K562 (cell line): ENCODE measurements at regions not wholly inside any gene's neighbourhood (a gene's known extent, or its start where the extent isn't known, plus 50 kb on each side); places are given as distances from the start of the nearest gene placed in this dataset.

Experiments
- ATAC-seq: fragments of 200-7000 bp; cut with Tn5 transposase; 3 replicates; pipeline ENCODE4 v1.9.1; 2020; ENCODE audit warnings: moderate library complexity
- BruUV-seq: library from RNA; stranded (reverse); fragments of 400-500 nt; replicated peaks from 2 replicates; lab custom pipeline; 2021; lab: Mats Ljungman, UMichigan
- CTCF ChIA-PET: fragments of 300-600 bp; formaldehyde crosslinking; extraction: SDS; loops from one replicate; lab custom pipeline; 2021; ENCODE audit warnings: low intra/inter-chr PET ratio; lab: Yijun Ruan, JAX
- POLR2A ChIA-PET: fragments of 300-600, 350-650 bp; sonication (Branson Sonifier 250); formaldehyde crosslinking; extraction: SDS; loops from one replicate; lab custom pipeline; 2021; ENCODE audit warnings: antibody characterized with exemption, inconsistent platforms; lab: Yijun Ruan, JAX
- DNase-seq, 4 experiments: peaks; one replicate each; pipeline versions ENCODE4 v3.0.0 to v3.0.0-alpha.2; 2011 to 2018; ENCODE audit warnings: low spot score in 3 of 4, mixed read lengths in 3 of 4; ENCODE audit errors: extremely low read depth in 1 of 4
- FAIRE-seq: peaks from 2 replicates; lab custom pipeline; 2011; peaks lifted over from hg19 to GRCh38; lab: Jason Lieb, UNC
- H2AFZ ChIP-seq: 2 replicates; pipeline ENCODE4 v1.6.0; 2011; ENCODE audit warnings: low read depth, low read length, control low read depth, inconsistent platforms
- H3K27ac ChIP-seq: fragments of 200-600 bp; 3 replicates; pipeline ENCODE4 v1.8.0; 2011; ENCODE audit warnings: low read depth, mild to moderate bottlenecking, control low read depth, inconsistent platforms, low read length, moderate library complexity, mixed read lengths; ENCODE audit errors: extremely low read depth
- H3K27me3 ChIP-seq, 2 experiments: fragments of 300-600 bp in 1 of 2; 2 replicates in 1 of 2; 3 replicates in 1 of 2; pipeline versions ENCODE4 v1.6.0 to v1.8.0; 2011; ENCODE audit warnings: inconsistent platforms in 2 of 2, low read length in 2 of 2, mild to moderate bottlenecking in 1 of 2, mixed read lengths in 1 of 2, moderate library complexity in 1 of 2; ENCODE audit not compliant: control insufficient read depth in 2 of 2, insufficient read depth in 2 of 2
- H3K36me3 ChIP-seq: fragments of 300-600 bp; 3 replicates; pipeline ENCODE4 v1.8.0; 2011; ENCODE audit warnings: mild to moderate bottlenecking, low read length, inconsistent platforms; ENCODE audit not compliant: control insufficient read depth, insufficient read depth
- H3K4me1 ChIP-seq, 2 experiments: fragments of 200-600 bp in 1 of 2; replicated peaks in 1 of 2; 2 replicates in 1 of 2; 3 replicates in 1 of 2; pipeline versions ENCODE4 v1.5.1 to v1.8.0; 2011; ENCODE audit warnings: inconsistent platforms in 2 of 2, low read length in 2 of 2, mild to moderate bottlenecking in 1 of 2, mixed read lengths in 1 of 2, moderate library complexity in 1 of 2; ENCODE audit not compliant: control insufficient read depth in 2 of 2, insufficient read depth in 2 of 2
- H3K4me2 ChIP-seq: 2 replicates; pipeline ENCODE4 v1.6.1; 2011; ENCODE audit warnings: low read length, control low read depth, inconsistent platforms, mixed read lengths; ENCODE audit not compliant: insufficient read depth
- H3K4me3 ChIP-seq: fragments of 200-600 bp; sonication (generic), shearing (Covaris generic); 2 replicates; pipeline ENCODE4 v1.5.1; 2016; ENCODE audit warnings: control low read depth, inconsistent platforms
- H3K79me2 ChIP-seq: fragments of 200-600 bp; 3 replicates; pipeline ENCODE4 v1.8.0; 2011; ENCODE audit warnings: low read length, inconsistent platforms; ENCODE audit not compliant: control insufficient read depth, insufficient read depth
- H3K9ac ChIP-seq, 2 experiments: 2 replicates each; pipeline versions ENCODE4 v1.6.0 to v1.6.1; 2011; ENCODE audit warnings: low read depth in 2 of 2, low read length in 2 of 2, control low read depth in 1 of 2, inconsistent platforms in 1 of 2, mild to moderate bottlenecking in 1 of 2, mixed read lengths in 1 of 2; ENCODE audit not compliant: insufficient read depth in 1 of 2
- H3K9me1 ChIP-seq: one replicate; pipeline ENCODE4 v1.6.0; 2011; ENCODE audit warnings: inconsistent platforms, mild to moderate bottlenecking, low read length, moderate library complexity; ENCODE audit not compliant: control insufficient read depth, insufficient read depth
- H3K9me3 ChIP-seq: replicated peaks from 2 replicates; pipeline ENCODE4 v1.5.1; 2011; ENCODE audit warnings: low read depth, low read length, inconsistent platforms; ENCODE audit not compliant: control insufficient read depth, insufficient read depth
- H4K20me1 ChIP-seq: replicated peaks from 2 replicates; pipeline ENCODE4 v1.6.1; 2011; ENCODE audit warnings: low read length, inconsistent platforms, mixed read lengths; ENCODE audit not compliant: control insufficient read depth, insufficient read depth
- CBX5 ChIP-seq: IDR thresholded peaks from 2 replicates; pipeline ENCODE4 v1.6.1; 2014; ENCODE audit warnings: low read depth, borderline replicate concordance
- ELF4 ChIP-seq: fragments of 450-650 bp; formaldehyde crosslinking; IDR thresholded peaks from 2 replicates; pipeline ENCODE4 v1.4.0; 2022; ENCODE audit warnings: missing genetic modification characterization
- EZH2 ChIP-seq: IDR thresholded peaks from 2 replicates; pipeline ENCODE4 v1.6.1; 2012; ENCODE audit warnings: low read depth, mild to moderate bottlenecking, inconsistent platforms, low read length, borderline replicate concordance
- HLTF ChIP-seq: fragments of 450-650 bp; IDR thresholded peaks from 2 replicates; pipeline ENCODE4 v1.6.1; 2016
- HNRNPUL1 ChIP-seq: fragments of 200-400 bp; formaldehyde crosslinking; IDR thresholded peaks from 2 replicates; pipeline ENCODE4 v1.6.1; 2017; ENCODE audit warnings: low read length
- LARP7 ChIP-seq: fragments of 450-650 bp; IDR thresholded peaks from 2 replicates; pipeline ENCODE4 v1.6.1; 2016
- MAFG ChIP-seq: fragments of 450-650 bp; conservative IDR thresholded peaks from 2 replicates; pipeline ENCODE4 v1.6.1; 2016; ENCODE audit warnings: missing genetic modification characterization, missing compliant biosample characterization
- MAZ ChIP-seq, 2 experiments: fragments of 450-650 bp in 1 of 2; sonication (generic) in 1 of 2; formaldehyde crosslinking; IDR thresholded peaks in 1 of 2; conservative IDR thresholded peaks in 1 of 2; 2 replicates each; pipeline versions ENCODE4 v1.4.0 to v1.5.0; 2020; ENCODE audit warnings: mild to moderate bottlenecking in 1 of 2, missing genetic modification reagents in 1 of 2
- POLR2A ChIP-seq: fragments of 450-650 bp; conservative IDR thresholded peaks from 2 replicates; pipeline ENCODE4 v1.6.1; 2016
- POLR2G ChIP-seq: fragments of 200-400 bp; formaldehyde crosslinking; IDR thresholded peaks from 2 replicates; pipeline ENCODE4 v1.6.1; 2017; ENCODE audit warnings: low read depth, mild to moderate bottlenecking, antibody characterized with exemption, low read length, moderate library complexity
- RCOR1 ChIP-seq, 2 experiments: IDR thresholded peaks; 2 replicates each; pipeline ENCODE4 v1.6.1; 2012; ENCODE audit warnings: low read depth in 2 of 2, low read length in 2 of 2, borderline replicate concordance in 1 of 2, improper control_type of control experiment in 1 of 2
- SIN3B ChIP-seq: fragments of 450-650 bp; IDR thresholded peaks from 2 replicates; pipeline ENCODE4 v1.6.1; 2017; ENCODE audit warnings: low read depth, mild to moderate bottlenecking, moderate library complexity
- ZNF699 ChIP-seq: fragments of 250-450 bp; sonication (Bioruptor Pico); IDR thresholded peaks from 2 replicates; pipeline ENCODE4 v1.8.0; 2021; ENCODE audit warnings: mild to moderate bottlenecking, moderate library complexity; ENCODE audit not compliant: insufficient replicate concordance
- ZNF830 ChIP-seq: fragments of 250-450 bp; sonication (Bioruptor Pico); IDR thresholded peaks from 2 replicates; pipeline ENCODE4 v1.5.0; 2021; ENCODE audit warnings: mild to moderate bottlenecking
- ZSCAN29 ChIP-seq: fragments of 450-650 bp; IDR thresholded peaks from 2 replicates; pipeline ENCODE4 v1.6.1; 2017
- WGBS: fragments of 100-300 bp; shearing (Covaris generic); methylation state at CpG from one replicate; pipeline ENCODE4 v1.1.6; 2016; ENCODE audit warnings: low coverage, mixed read lengths; ENCODE audit not compliant: insufficient coverage; ENCODE audit errors: missing lambda C conversion rate; 5-methylcytosine and 5-hydroxymethylcytosine counted together
- in situ Hi-C: fragments of 300-500 bp; cut with MboI; formaldehyde crosslinking; loops from 4 replicates; pipeline ENCODE4 v1.15.0; 2018; ENCODE audit warnings: inconsistent platforms, mixed read lengths
- intact Hi-C: fragments of 100-400 bp; cut with micrococcal nuclease; formaldehyde crosslinking; loops from 2 replicates; pipeline ENCODE4 v1.14.2; 2022
- TF ChIP-seq, protein P1 (sequence below): fragments of 250-450 bp; sonication (Bioruptor Pico); IDR thresholded peaks from 2 replicates; pipeline ENCODE4 v1.4.0; 2020; ENCODE audit warnings: mild to moderate bottlenecking, moderate library complexity, borderline replicate concordance
- TF ChIP-seq, protein P2 (sequence below): fragments of 450-650 bp; IDR thresholded peaks from 2 replicates; pipeline ENCODE4 v1.6.1; 2016; ENCODE audit warnings: missing biosample characterization, missing genetic modification characterization

- Histone ChIP-seq H3K36me3 (no peaks in the 10 kb centered on the region), H2AFZ (no peak overlapping the region), H3K4me3 (no peak overlapping the region), H3K4me2 (no peak overlapping the region), H3K9me3 (no peaks in the 10 kb centered on the region), H4K20me1 (no peaks in the 10 kb centered on the region), H3K27ac (no peak overlapping the region), H3K4me1 (no peaks in the 10 kb centered on the region), H3K79me2 (no peaks in the 10 kb centered on the region), H3K9ac (no peak overlapping the region), H3K27me3 (no peaks in the 10 kb centered on the region), H3K9me1 (no peaks in the 10 kb centered on the region)
- in situ Hi-C loops (no loop called here), intact Hi-C loops (no loop called here)
- POLR2A ChIA-PET = no interaction called here
- TF ChIP-seq MAZ (CRISPR knock-in tag; conservative IDR thresholded peaks at IDR 0.05 in 1 of 2, IDR thresholded peaks at IDR 0.05 in 1 of 2) = no peak
- TF ChIP-seq RCOR1 (IDR thresholded peaks at IDR 0.05; ENCODE audit: borderline replicate concordance in 1 of 2, low read depth in 2 of 2, low read length in 2 of 2) = no peak
- no peak for TF ChIP-seq ZNF699 (CRISPR knock-in tag)
- no peak for TF ChIP-seq HNRNPUL1
- TF ChIP-seq, protein P1, sequence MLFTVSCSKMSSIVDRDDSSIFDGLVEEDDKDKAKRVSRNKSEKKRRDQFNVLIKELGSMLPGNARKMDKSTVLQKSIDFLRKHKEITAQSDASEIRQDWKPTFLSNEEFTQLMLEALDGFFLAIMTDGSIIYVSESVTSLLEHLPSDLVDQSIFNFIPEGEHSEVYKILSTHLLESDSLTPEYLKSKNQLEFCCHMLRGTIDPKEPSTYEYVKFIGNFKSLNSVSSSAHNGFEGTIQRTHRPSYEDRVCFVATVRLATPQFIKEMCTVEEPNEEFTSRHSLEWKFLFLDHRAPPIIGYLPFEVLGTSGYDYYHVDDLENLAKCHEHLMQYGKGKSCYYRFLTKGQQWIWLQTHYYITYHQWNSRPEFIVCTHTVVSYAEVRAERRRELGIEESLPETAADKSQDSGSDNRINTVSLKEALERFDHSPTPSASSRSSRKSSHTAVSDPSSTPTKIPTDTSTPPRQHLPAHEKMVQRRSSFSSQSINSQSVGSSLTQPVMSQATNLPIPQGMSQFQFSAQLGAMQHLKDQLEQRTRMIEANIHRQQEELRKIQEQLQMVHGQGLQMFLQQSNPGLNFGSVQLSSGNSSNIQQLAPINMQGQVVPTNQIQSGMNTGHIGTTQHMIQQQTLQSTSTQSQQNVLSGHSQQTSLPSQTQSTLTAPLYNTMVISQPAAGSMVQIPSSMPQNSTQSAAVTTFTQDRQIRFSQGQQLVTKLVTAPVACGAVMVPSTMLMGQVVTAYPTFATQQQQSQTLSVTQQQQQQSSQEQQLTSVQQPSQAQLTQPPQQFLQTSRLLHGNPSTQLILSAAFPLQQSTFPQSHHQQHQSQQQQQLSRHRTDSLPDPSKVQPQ (CRISPR knock-in tag) = no peak
- no peak for TF ChIP-seq SIN3B
- TF ChIP-seq ELF4 = no peak
- TF ChIP-seq, protein P2, sequence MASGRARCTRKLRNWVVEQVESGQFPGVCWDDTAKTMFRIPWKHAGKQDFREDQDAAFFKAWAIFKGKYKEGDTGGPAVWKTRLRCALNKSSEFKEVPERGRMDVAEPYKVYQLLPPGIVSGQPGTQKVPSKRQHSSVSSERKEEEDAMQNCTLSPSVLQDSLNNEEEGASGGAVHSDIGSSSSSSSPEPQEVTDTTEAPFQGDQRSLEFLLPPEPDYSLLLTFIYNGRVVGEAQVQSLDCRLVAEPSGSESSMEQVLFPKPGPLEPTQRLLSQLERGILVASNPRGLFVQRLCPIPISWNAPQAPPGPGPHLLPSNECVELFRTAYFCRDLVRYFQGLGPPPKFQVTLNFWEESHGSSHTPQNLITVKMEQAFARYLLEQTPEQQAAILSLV (tag) = no peak
- no peak for TF ChIP-seq LARP7
- TF ChIP-seq POLR2G = no peak
- TF ChIP-seq POLR2A = no peak
- TF ChIP-seq ZSCAN29 = no peak
- no peak for TF ChIP-seq EZH2
- TF ChIP-seq MAFG (tag) = no peak
- no peak for TF ChIP-seq HLTF
- no peak for TF ChIP-seq CBX5
- no peak for TF ChIP-seq ZNF830 (CRISPR knock-in tag)
- ATAC-seq (no peak), DNase-seq (no peak), FAIRE-seq (no peak)
- no TSS peak for BruUV-seq
- CTCF ChIA-PET = no interaction called here
- WGBS = 0% methylated on average over 2 of the region's 2 CpGs
These were observed 1381.5 kb upstream of the AGA start for GRCh38 chr4:178823673-178824295.
